ENCODE measurements at regions not wholly inside any gene's neighbourhood (a gene's known extent, or its start where the extent isn't known, plus 50 kb on each side); places are given as distances from the start of the nearest gene placed in this dataset.

GRCh38 chr9:126095546-126096190 lies 231.0 kb upstream of the MVB12B start:
- DNase-seq (ENCODE audit: extremely low spot score, unreplicated experiment) = no peak
- Mint-ChIP-seq H3K4me1 (ENCODE audit: unreplicated experiment) (no peaks in the 10 kb centered on the region), H3K9me3 (ENCODE audit: unreplicated experiment) (no peaks in the 10 kb centered on the region), H3K27me3 (ENCODE audit: unreplicated experiment) (no peaks in the 10 kb centered on the region), H3K36me3 (ENCODE audit: unreplicated experiment) (no peaks in the 10 kb centered on the region), H3K27ac (ENCODE audit: unreplicated experiment) (no peak overlapping the region), H3K4me3 (ENCODE audit: unreplicated experiment) (no peak overlapping the region)
- TF ChIP-seq CTCF (IDR thresholded peaks at IDR 0.05) = no peak

GRCh38 chr9:126096340-126096739 lies 230.3 kb upstream of the MVB12B start:
- H3K9me3 Mint-ChIP-seq (ENCODE audit: unreplicated experiment) = no peaks in the 10 kb centered on the region
- H3K4me3 Mint-ChIP-seq (ENCODE audit: unreplicated experiment) = no peak overlapping the region
- H3K4me1 Mint-ChIP-seq (ENCODE audit: unreplicated experiment) = no peaks in the 10 kb centered on the region
- H3K27ac Mint-ChIP-seq (ENCODE audit: unreplicated experiment) = no peak overlapping the region
- H3K27me3 Mint-ChIP-seq (ENCODE audit: unreplicated experiment) = no peaks in the 10 kb centered on the region
- no peak for DNase-seq (ENCODE audit: extremely low spot score, unreplicated experiment)
- no peak for TF ChIP-seq CTCF (IDR thresholded peaks at IDR 0.05)
- no peaks in the 10 kb centered on the region for H3K36me3 Mint-ChIP-seq (ENCODE audit: unreplicated experiment)

GRCh38 chr9:126097679-126098078 lies 228.9 kb upstream of the MVB12B start:
- H3K4me3 Mint-ChIP-seq (ENCODE audit: unreplicated experiment) = no peak overlapping the region
- peaks cover 3% of the 10 kb centered on the region for H3K27me3 Mint-ChIP-seq (ENCODE audit: unreplicated experiment)
- H3K27ac Mint-ChIP-seq (ENCODE audit: unreplicated experiment) = no peak overlapping the region
- H3K9me3 Mint-ChIP-seq (ENCODE audit: unreplicated experiment) = no peaks in the 10 kb centered on the region
- no peaks in the 10 kb centered on the region for H3K4me1 Mint-ChIP-seq (ENCODE audit: unreplicated experiment)
- no peak for TF ChIP-seq CTCF (IDR thresholded peaks at IDR 0.05)
- no peak for DNase-seq (ENCODE audit: extremely low spot score, unreplicated experiment)
- no peaks in the 10 kb centered on the region for H3K36me3 Mint-ChIP-seq (ENCODE audit: unreplicated experiment)

DNA sequence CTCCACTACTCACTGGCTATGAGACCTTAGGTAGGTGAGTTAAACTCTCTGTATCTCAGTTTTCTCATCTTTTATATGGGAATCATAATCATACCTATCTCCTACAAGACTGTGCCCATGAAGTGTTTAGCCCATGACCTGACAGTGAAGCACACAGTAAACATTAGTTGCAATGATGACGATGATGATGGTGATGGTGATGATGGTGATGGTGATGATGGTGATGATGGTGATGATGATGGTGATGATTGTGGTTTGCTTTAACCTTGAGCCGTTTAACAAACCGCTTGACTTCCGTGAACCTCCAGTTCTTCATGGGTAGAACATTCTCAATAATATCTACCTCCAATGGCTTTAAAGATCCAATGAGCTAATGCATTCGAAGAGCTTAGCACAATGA lies 220.2 kb upstream of the MVB12B start:
- H3K4me1 Mint-ChIP-seq (ENCODE audit: unreplicated experiment) = no peaks in the 10 kb centered on the region
- H3K36me3 Mint-ChIP-seq (ENCODE audit: unreplicated experiment) = no peaks in the 10 kb centered on the region
- H3K4me3 Mint-ChIP-seq (ENCODE audit: unreplicated experiment) = no peak overlapping the region
- TF ChIP-seq CTCF (IDR thresholded peaks at IDR 0.05) = no peak
- H3K9me3 Mint-ChIP-seq (ENCODE audit: unreplicated experiment) = no peaks in the 10 kb centered on the region
- no peak for DNase-seq (ENCODE audit: extremely low spot score, unreplicated experiment)
- peaks cover 7% of the 10 kb centered on the region for H3K27me3 Mint-ChIP-seq (ENCODE audit: unreplicated experiment)
- H3K27ac Mint-ChIP-seq (ENCODE audit: unreplicated experiment) = no peak overlapping the region

- Mint-ChIP-seq H3K27me3 (ENCODE audit: unreplicated experiment) (peaks cover 4% of the 10 kb centered on the region), H3K9me3 (ENCODE audit: unreplicated experiment) (no peaks in the 10 kb centered on the region), H3K27ac (ENCODE audit: unreplicated experiment) (no peak overlapping the region), H3K4me3 (ENCODE audit: unreplicated experiment) (no peak overlapping the region), H3K4me1 (ENCODE audit: unreplicated experiment) (no peaks in the 10 kb centered on the region), H3K36me3 (ENCODE audit: unreplicated experiment) (no peaks in the 10 kb centered on the region)
- no peak for TF ChIP-seq CTCF (IDR thresholded peaks at IDR 0.05)
- DNase-seq (ENCODE audit: extremely low spot score, unreplicated experiment) = no peak
Measured at GRCh38 chr9:126107693-126108092, 218.9 kb upstream of the MVB12B start.
